HEK293 (cell line): ENCODE measurements at regions not wholly inside any gene's neighbourhood (a gene's known extent, or its start where the extent isn't known, plus 50 kb on each side); places are given as distances from the start of the nearest gene placed in this dataset.

ENCODE experiments used
- CTCF ChIA-PET: fragments of 350-600 bp; formaldehyde crosslinking; extraction: SDS; loops from one replicate; lab custom pipeline; 2021; ENCODE audit warnings: antibody characterized with exemption; lab: Yijun Ruan, JAX
- POLR2A ChIA-PET: fragments of 300-600 bp; formaldehyde crosslinking; extraction: SDS; loops from one replicate; lab custom pipeline; 2020; ENCODE audit warnings: antibody characterized with exemption, inconsistent platforms; lab: Yijun Ruan, JAX
- H3K27ac ChIP-seq: fragments of 200-500 bp; sonication (Bioruptor generic); 2 replicates; pipeline ENCODE4 v1.5.1; 2014; ENCODE audit warnings: low read depth, low read length, control low read depth, inconsistent platforms; ENCODE audit errors: extremely low read depth
- H3K36me3 ChIP-seq, 2 experiments: fragments of 200-500 bp in 1 of 2; sonication (Bioruptor generic) in 1 of 2; 1 replicate in 1 of 2; 2 replicates in 1 of 2; pipeline ENCODE4 v1.5.1; 2014 to 2017; ENCODE audit warnings: inconsistent platforms in 2 of 2, low read length in 2 of 2; ENCODE audit not compliant: control insufficient read depth in 2 of 2, insufficient read depth in 1 of 2
- H3K4me1 ChIP-seq: fragments of 200-500 bp; sonication (Bioruptor generic); 2 replicates; pipeline ENCODE4 v1.5.1; 2014; ENCODE audit warnings: mild to moderate bottlenecking, low read length, inconsistent platforms; ENCODE audit not compliant: control insufficient read depth, insufficient read depth
- H3K4me3 ChIP-seq: 2 replicates; pipeline ENCODE4 v1.5.1; 2011; ENCODE audit warnings: low read depth, mild to moderate bottlenecking, control low read depth, low read length, moderate library complexity
- H3K9me3 ChIP-seq: fragments of 200-500 bp; sonication (Bioruptor generic); 2 replicates; pipeline ENCODE4 v1.5.1; 2014; ENCODE audit warnings: low read depth, low read length, inconsistent platforms; ENCODE audit not compliant: control insufficient read depth, insufficient read depth
- EGR2 ChIP-seq: fragments of 450-650 bp; formaldehyde crosslinking; IDR thresholded peaks from 2 replicates; pipeline ENCODE4 v1.5.1; 2016; ENCODE audit warnings: low read depth, missing biosample characterization, missing genetic modification characterization
- FEZF1 ChIP-seq: fragments of 450-650 bp; formaldehyde crosslinking; IDR thresholded peaks from 2 replicates; pipeline ENCODE4 v1.5.1; 2016; ENCODE audit warnings: missing biosample characterization, missing genetic modification characterization
- GFI1B ChIP-seq: fragments of 450-650 bp; formaldehyde crosslinking; IDR thresholded peaks from 2 replicates; pipeline ENCODE4 v1.5.1; 2016; ENCODE audit warnings: missing biosample characterization, missing genetic modification characterization
- GLI2 ChIP-seq: fragments of 450-650 bp; formaldehyde crosslinking; IDR thresholded peaks from 2 replicates; pipeline ENCODE4; 2017; ENCODE audit warnings: missing biosample characterization, missing genetic modification characterization, low read depth, borderline replicate concordance
- GLIS2 ChIP-seq: fragments of 450-650 bp; formaldehyde crosslinking; IDR thresholded peaks from 2 replicates; pipeline ENCODE4 v1.5.1; 2016; ENCODE audit warnings: missing biosample characterization, missing genetic modification characterization
- PRDM1 ChIP-seq: fragments of 450-650 bp; formaldehyde crosslinking; IDR thresholded peaks from 2 replicates; pipeline ENCODE4; 2016; ENCODE audit warnings: missing biosample characterization, missing genetic modification characterization
- SETDB1 ChIP-seq: IDR thresholded peaks from one replicate; pipeline ENCODE4 v1.6.1; 2017; ENCODE audit warnings: mild to moderate bottlenecking, low read length, moderate library complexity, mixed read lengths; ENCODE audit not compliant: insufficient read length
- SP7 ChIP-seq: fragments of 450-650 bp; formaldehyde crosslinking; IDR thresholded peaks from 2 replicates; pipeline ENCODE4 v1.5.1; 2016; ENCODE audit warnings: missing biosample characterization, missing genetic modification characterization
- ZBTB1 ChIP-seq: fragments of 450-650 bp; formaldehyde crosslinking; IDR thresholded peaks from 2 replicates; pipeline ENCODE4 v1.5.1; 2016; ENCODE audit warnings: missing biosample characterization, missing genetic modification characterization
- ZFP3 ChIP-seq: fragments of 450-650 bp; formaldehyde crosslinking; IDR thresholded peaks from 2 replicates; pipeline ENCODE4 v1.5.1; 2016; ENCODE audit warnings: low read depth, missing biosample characterization, missing genetic modification characterization
- ZNF138 ChIP-seq: fragments of 450-650 bp; formaldehyde crosslinking; IDR thresholded peaks from 2 replicates; pipeline ENCODE4 v1.5.1; 2016; ENCODE audit warnings: missing biosample characterization, missing genetic modification characterization, borderline replicate concordance
- ZNF175 ChIP-seq: fragments of 450-650 bp; formaldehyde crosslinking; IDR thresholded peaks from 2 replicates; pipeline ENCODE4 v1.5.1; 2016; ENCODE audit warnings: missing biosample characterization, missing genetic modification characterization
- ZNF184 ChIP-seq: fragments of 450-650 bp; IDR thresholded peaks from 2 replicates; pipeline ENCODE4 v1.5.1; 2018; ENCODE audit warnings: missing biosample characterization, mild to moderate bottlenecking, missing genetic modification characterization
- ZNF274 ChIP-seq, 2 experiments: fragments of 200-500 bp in 1 of 2; fragments of 450-650 bp in 1 of 2; sonication (Bioruptor generic) in 1 of 2; formaldehyde crosslinking in 1 of 2; IDR thresholded peaks; 2 replicates each; pipeline versions ENCODE4 v1.5.1 to v1.6.1; 2014 to 2016; ENCODE audit warnings: borderline replicate concordance in 1 of 2, inconsistent platforms in 1 of 2, low read length in 1 of 2, missing biosample characterization in 1 of 2, missing genetic modification characterization in 1 of 2
- ZNF335 ChIP-seq: fragments of 450-650 bp; formaldehyde crosslinking; conservative IDR thresholded peaks from 2 replicates; pipeline ENCODE4 v1.5.1; 2016; ENCODE audit warnings: missing biosample characterization, missing genetic modification characterization
- ZNF610 ChIP-seq: fragments of 450-650 bp; formaldehyde crosslinking; IDR thresholded peaks from 2 replicates; pipeline ENCODE4 v1.5.1; 2016; ENCODE audit warnings: missing biosample characterization, missing genetic modification characterization, borderline replicate concordance
- ZNF626 ChIP-seq: fragments of 450-650 bp; sonication (Bioruptor Pico); formaldehyde crosslinking; IDR thresholded peaks from 2 replicates; pipeline ENCODE4 v1.5.1; 2018; ENCODE audit warnings: missing biosample characterization, missing genetic modification characterization, inconsistent platforms
- TF ChIP-seq, protein P1 (sequence below): fragments of 450-650 bp; formaldehyde crosslinking; IDR thresholded peaks from 2 replicates; pipeline ENCODE4 v1.5.1; 2016; ENCODE audit warnings: missing biosample characterization, missing genetic modification characterization
- TF ChIP-seq, protein P2 (sequence below): fragments of 450-650 bp; formaldehyde crosslinking; IDR thresholded peaks from 2 replicates; pipeline ENCODE4 v1.5.1; 2016; ENCODE audit warnings: missing biosample characterization, missing genetic modification characterization
- TF ChIP-seq, protein P3 (sequence below): fragments of 450-650 bp; formaldehyde crosslinking; IDR thresholded peaks from 2 replicates; pipeline ENCODE4; 2016; ENCODE audit warnings: missing biosample characterization, missing genetic modification characterization
- TF ChIP-seq, protein P4 (sequence below): fragments of 450-650 bp; formaldehyde crosslinking; IDR thresholded peaks from 2 replicates; pipeline ENCODE4 v1.5.1; 2017; ENCODE audit warnings: missing biosample characterization, missing genetic modification characterization
- TF ChIP-seq, protein P5 (sequence below): fragments of 450-650 bp; formaldehyde crosslinking; IDR thresholded peaks from 2 replicates; pipeline ENCODE4 v1.5.1; 2016; ENCODE audit warnings: missing biosample characterization, missing genetic modification characterization

DNA sequence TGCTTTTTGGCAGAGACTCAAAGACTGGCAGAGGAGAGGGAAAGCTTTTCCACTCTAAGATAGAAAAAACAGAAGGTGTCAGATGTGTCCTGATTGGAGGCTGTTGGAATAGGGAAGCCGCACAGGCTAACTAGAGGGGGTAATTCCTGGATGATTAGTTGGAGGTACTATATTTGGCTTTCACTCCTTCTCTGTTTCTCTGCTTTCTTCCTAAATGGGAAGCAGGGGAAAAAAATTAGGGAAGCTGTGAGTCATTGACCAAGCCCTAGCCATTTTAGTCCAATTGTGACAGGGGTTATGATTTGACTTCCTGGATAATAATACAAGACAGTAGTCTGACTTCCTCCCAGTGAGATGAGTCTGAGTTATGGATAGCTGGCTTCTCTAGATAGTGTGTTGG lies 475.2 kb upstream of the CELF2 start:
- no peaks in the 10 kb centered on the region for H3K4me1 ChIP-seq
- no peak overlapping the region for H3K4me3 ChIP-seq
- no peaks in the 10 kb centered on the region for H3K36me3 ChIP-seq
- ChIA-PET POLR2A (no interaction called here), CTCF (interaction anchor here (0.6 kb wide), 1 partner anchor 774 kb away, joined by 3 read pairs; no protein-coding TSS in a partner anchor)
- no peaks in the 10 kb centered on the region for H3K9me3 ChIP-seq
- no peak overlapping the region for H3K27ac ChIP-seq
- TF ChIP-seq ZFP3, result no peak
- TF ChIP-seq EGR2 (tag by site-specific recombination), result no peak
- no peak for TF ChIP-seq ZNF610 (tag by site-specific recombination)
- TF ChIP-seq ZNF335 (tag by site-specific recombination), result no peak
- TF ChIP-seq, protein P1, sequence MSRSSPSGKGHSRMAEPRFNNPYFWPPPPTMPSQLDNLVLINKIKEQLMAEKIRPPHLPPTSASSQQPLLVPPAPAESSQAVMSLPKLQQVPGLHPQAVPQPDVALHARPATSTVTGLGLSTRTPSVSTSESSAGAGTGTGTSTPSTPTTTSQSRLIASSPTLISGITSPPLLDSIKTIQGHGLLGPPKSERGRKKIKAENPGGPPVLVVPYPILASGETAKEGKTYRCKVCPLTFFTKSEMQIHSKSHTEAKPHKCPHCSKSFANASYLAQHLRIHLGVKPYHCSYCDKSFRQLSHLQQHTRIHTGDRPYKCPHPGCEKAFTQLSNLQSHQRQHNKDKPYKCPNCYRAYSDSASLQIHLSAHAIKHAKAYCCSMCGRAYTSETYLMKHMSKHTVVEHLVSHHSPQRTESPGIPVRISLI, result no peak
- no peak for TF ChIP-seq ZNF274 (IDR thresholded peaks at IDR 0.05; ENCODE audit: low read length)
- TF ChIP-seq ZNF274 (tag by site-specific recombination; IDR thresholded peaks at IDR 0.05; ENCODE audit: borderline replicate concordance), result no peak

DNA sequence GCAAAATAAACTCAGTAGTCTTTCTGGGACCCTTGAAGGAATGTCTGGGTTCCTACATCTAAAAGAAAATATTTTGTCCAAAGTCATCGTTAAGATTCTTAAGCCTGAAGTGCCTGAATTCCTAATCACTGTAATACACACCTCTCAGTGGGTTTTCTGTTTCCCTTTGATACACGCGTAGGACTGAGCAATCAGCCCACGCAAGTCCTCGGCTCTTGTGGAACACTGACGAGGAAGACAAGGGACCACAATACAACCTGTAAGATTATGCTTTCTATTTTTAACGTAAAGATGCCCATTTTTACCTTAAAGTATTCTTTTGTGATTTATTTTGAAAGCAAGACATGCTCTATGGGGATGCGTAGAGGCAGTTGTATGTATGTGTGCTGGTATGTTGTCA lies 472.8 kb upstream of the CELF2 start:
- Histone ChIP-seq H3K36me3 (no peaks in the 10 kb centered on the region), H3K27ac (no peak overlapping the region), H3K4me1 (no peaks in the 10 kb centered on the region), H3K9me3 (no peaks in the 10 kb centered on the region), H3K4me3 (no peak overlapping the region)
- ChIA-PET POLR2A (no interaction called here), CTCF (interaction anchor here (0.8 kb wide), 1 partner anchor 8 kb away, joined by 3 read pairs; no protein-coding TSS in a partner anchor)
- TF ChIP-seq ZBTB1, result no peak
- TF ChIP-seq FEZF1 (tag by site-specific recombination), result no peak

DNA sequence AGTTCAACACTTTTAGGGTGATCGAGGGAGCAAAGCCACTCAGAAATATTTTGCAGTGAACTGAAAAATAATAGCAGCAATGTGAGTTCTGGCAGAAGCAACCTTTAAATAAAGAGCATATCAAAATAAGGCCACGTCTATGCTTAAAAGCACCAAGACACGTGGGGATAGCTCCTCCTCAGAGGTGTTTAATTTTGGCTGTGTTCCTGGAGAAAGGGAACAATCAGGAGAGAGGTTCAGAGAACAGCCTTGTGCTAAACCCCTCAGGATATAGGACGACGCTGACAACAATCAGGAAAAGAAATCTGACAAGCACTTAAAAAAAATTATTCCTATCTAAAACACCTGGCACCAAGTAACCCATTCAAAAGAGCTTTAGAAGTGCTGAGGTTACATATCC lies 471.9 kb upstream of the CELF2 start:
- H3K9me3 ChIP-seq, result no peaks in the 10 kb centered on the region
- H3K4me1 ChIP-seq, result no peaks in the 10 kb centered on the region
- no peak overlapping the region for H3K27ac ChIP-seq
- H3K36me3 ChIP-seq, result no peaks in the 10 kb centered on the region
- ChIA-PET CTCF (interaction anchor here (0.7 kb wide), 1 partner anchor 490 kb away, joined by 3 read pairs; no protein-coding TSS in a partner anchor), POLR2A (no interaction called here)
- no peak overlapping the region for H3K4me3 ChIP-seq
- TF ChIP-seq SETDB1 (no peak), GLIS2 (tag by site-specific recombination) (no peak), ZNF138 (tag by site-specific recombination) (no peak), ZNF626 (tag by site-specific recombination) (no peak), GFI1B (tag by site-specific recombination) (no peak), ZNF175 (tag by site-specific recombination) (no peak), SP7 (tag by site-specific recombination) (no peak), PRDM1 (no peak), ZNF184 (tag by site-specific recombination) (no peak), GLI2 (tag by site-specific recombination) (no peak)
- TF ChIP-seq, protein P2, sequence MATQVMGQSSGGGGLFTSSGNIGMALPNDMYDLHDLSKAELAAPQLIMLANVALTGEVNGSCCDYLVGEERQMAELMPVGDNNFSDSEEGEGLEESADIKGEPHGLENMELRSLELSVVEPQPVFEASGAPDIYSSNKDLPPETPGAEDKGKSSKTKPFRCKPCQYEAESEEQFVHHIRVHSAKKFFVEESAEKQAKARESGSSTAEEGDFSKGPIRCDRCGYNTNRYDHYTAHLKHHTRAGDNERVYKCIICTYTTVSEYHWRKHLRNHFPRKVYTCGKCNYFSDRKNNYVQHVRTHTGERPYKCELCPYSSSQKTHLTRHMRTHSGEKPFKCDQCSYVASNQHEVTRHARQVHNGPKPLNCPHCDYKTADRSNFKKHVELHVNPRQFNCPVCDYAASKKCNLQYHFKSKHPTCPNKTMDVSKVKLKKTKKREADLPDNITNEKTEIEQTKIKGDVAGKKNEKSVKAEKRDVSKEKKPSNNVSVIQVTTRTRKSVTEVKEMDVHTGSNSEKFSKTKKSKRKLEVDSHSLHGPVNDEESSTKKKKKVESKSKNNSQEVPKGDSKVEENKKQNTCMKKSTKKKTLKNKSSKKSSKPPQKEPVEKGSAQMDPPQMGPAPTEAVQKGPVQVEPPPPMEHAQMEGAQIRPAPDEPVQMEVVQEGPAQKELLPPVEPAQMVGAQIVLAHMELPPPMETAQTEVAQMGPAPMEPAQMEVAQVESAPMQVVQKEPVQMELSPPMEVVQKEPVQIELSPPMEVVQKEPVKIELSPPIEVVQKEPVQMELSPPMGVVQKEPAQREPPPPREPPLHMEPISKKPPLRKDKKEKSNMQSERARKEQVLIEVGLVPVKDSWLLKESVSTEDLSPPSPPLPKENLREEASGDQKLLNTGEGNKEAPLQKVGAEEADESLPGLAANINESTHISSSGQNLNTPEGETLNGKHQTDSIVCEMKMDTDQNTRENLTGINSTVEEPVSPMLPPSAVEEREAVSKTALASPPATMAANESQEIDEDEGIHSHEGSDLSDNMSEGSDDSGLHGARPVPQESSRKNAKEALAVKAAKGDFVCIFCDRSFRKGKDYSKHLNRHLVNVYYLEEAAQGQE (tag by site-specific recombination), result no peak
- TF ChIP-seq, protein P3, sequence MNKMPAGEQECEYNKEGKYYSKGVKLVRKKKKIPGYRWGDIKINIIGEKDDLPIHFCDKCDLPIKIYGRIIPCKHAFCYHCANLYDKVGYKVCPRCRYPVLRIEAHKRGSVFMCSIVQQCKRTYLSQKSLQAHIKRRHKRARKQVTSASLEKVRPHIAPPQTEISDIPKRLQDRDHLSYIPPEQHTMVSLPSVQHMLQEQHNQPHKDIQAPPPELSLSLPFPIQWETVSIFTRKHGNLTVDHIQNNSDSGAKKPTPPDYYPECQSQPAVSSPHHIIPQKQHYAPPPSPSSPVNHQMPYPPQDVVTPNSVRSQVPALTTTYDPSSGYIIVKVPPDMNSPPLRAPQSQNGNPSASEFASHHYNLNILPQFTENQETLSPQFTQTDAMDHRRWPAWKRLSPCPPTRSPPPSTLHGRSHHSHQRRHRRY (tag by site-specific recombination), result no peak
- TF ChIP-seq, protein P4, sequence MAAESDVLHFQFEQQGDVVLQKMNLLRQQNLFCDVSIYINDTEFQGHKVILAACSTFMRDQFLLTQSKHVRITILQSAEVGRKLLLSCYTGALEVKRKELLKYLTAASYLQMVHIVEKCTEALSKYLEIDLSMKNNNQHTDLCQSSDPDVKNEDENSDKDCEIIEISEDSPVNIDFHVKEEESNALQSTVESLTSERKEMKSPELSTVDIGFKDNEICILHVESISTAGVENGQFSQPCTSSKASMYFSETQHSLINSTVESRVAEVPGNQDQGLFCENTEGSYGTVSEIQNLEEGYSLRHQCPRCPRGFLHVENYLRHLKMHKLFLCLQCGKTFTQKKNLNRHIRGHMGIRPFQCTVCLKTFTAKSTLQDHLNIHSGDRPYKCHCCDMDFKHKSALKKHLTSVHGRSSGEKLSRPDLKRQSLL, result no peak
- TF ChIP-seq, protein P5, sequence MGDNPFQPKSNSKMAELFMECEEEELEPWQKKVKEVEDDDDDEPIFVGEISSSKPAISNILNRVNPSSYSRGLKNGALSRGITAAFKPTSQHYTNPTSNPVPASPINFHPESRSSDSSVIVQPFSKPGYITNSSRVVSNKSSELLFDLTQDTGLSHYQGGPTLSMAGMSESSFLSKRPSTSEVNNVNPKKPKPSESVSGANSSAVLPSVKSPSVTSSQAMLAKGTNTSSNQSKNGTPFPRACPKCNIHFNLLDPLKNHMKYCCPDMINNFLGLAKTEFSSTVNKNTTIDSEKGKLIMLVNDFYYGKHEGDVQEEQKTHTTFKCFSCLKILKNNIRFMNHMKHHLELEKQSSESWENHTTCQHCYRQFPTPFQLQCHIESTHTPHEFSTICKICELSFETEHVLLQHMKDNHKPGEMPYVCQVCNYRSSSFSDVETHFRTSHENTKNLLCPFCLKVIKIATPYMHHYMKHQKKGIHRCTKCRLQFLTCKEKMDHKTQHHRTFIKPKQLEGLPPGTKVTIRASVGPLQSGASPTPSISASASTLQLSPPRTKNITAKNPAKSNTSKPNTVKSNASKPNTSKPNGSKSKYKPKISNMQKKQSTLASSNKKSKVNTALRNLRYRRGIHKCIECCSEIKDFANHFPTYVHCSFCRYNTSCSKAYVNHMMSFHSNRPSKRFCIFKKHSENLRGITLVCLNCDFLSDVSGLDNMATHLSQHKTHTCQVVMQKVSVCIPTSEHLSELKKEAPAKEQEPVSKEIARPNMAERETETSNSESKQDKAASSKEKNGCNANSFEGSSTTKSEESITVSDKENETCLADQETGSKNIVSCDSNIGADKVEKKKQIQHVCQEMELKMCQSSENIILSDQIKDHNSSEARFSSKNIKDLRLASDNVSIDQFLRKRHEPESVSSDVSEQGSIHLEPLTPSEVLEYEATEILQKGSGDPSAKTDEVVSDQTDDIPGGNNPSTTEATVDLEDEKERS (tag by site-specific recombination), result no peak
